Nucleus accumbens (tissue), 56 donors: ENCODE measurements at regions not wholly inside any gene's neighbourhood (a gene's known extent, or its start where the extent isn't known, plus 50 kb on each side); places are given as distances from the start of the nearest gene placed in this dataset.
A peak's percentile ranks its signal among the peaks of the same experiment; 100 is the strongest.
"Not testable (repeated sequence)": the region's sequence is repeated elsewhere in the genome, so short reads cannot be mapped to it uniquely, and the experiment has no call there.

Experiments used
- DNase-seq, 56 donors: peaks; one replicate each; lab custom pipeline; 2025; lab: John Stamatoyannopoulos, UW

- no peak for DNase-seq
Observed at GRCh38 chr22:22169923-22170322, 74.7 kb upstream of the VPREB1 start.

GRCh38 chr22:22168941-22169867 lies 75.4 kb upstream of the VPREB1 start:
- DNase-seq: no peak

GRCh38 chr22:22168190-22168940 lies 76.2 kb upstream of the VPREB1 start:
- DNase-seq: no peak

GRCh38 chr22:22167791-22168189 lies 76.8 kb upstream of the VPREB1 start:
- DNase-seq: no peak

GRCh38 chr22:22166941-22167713 lies 77.5 kb upstream of the VPREB1 start:
- no peak for DNase-seq

GRCh38 chr22:22165936-22166710 lies 78.5 kb upstream of the VPREB1 start:
- no peak for DNase-seq

GRCh38 chr22:22164541-22165272 lies 79.9 kb upstream of the VPREB1 start:
- DNase-seq: no peak

GRCh38 chr22:22161924-22162851 lies 82.4 kb upstream of the VPREB1 start:
- DNase-seq: no peak

- not testable (repeated sequence) for DNase-seq
Observed at GRCh38 chr22:22160768-22161167, 83.8 kb upstream of the VPREB1 start.

GRCh38 chr22:22159384-22159783 lies 85.2 kb upstream of the VPREB1 start:
- no peak for DNase-seq

- DNase-seq: no peak
Observed at GRCh38 chr22:22158965-22159364, 85.6 kb upstream of the VPREB1 start.

- DNase-seq: no peak
Observed at GRCh38 chr22:22158207-22158816, 86.3 kb upstream of the VPREB1 start.

GRCh38 chr22:22157348-22157725 lies 87.2 kb upstream of the VPREB1 start:
- DNase-seq: no peak

GRCh38 chr22:22156716-22157347 lies 87.8 kb upstream of the VPREB1 start:
- peak in 20 of 56 donors; percentile 1 to 36 (median 11) for DNase-seq

- no peak for DNase-seq
Observed at GRCh38 chr22:22156348-22156715, 88.3 kb upstream of the VPREB1 start.

- no peak for DNase-seq
Observed at GRCh38 chr22:22155607-22156006, 89.0 kb upstream of the VPREB1 start.

- DNase-seq: no peak
Observed at GRCh38 chr22:22155146-22155545, 89.4 kb upstream of the VPREB1 start.
